Keratinocyte (primary cell): ENCODE measurements at regions not wholly inside any gene's neighbourhood (a gene's known extent, or its start where the extent isn't known, plus 50 kb on each side); places are given as distances from the start of the nearest gene placed in this dataset.

Experiments
- DNase-seq: peaks from one replicate; pipeline ENCODE4 v3.0.0-alpha.2; 2011; ENCODE audit warnings: low read depth, missing footprints, low spot score
- FAIRE-seq: peaks from 2 replicates; lab custom pipeline; 2011; peaks lifted over from hg19 to GRCh38; lab: Jason Lieb, UNC
- H2AFZ ChIP-seq: 2 replicates; pipeline ENCODE4 v1.6.0; 2012; ENCODE audit warnings: low read length, control low read depth, inconsistent platforms; ENCODE audit not compliant: control insufficient read depth
- H3K27ac ChIP-seq: 2 replicates; pipeline ENCODE4 v1.5.1; 2011; ENCODE audit warnings: low read length; ENCODE audit not compliant: control insufficient read depth, insufficient read depth
- H3K27me3 ChIP-seq: 3 replicates; pipeline ENCODE4 v1.6.0; 2011; ENCODE audit warnings: low read length; ENCODE audit not compliant: control insufficient read depth, insufficient read depth; ENCODE audit errors: extremely low read depth
- H3K36me3 ChIP-seq, 2 experiments: 2 replicates in 1 of 2; 3 replicates in 1 of 2; pipeline ENCODE4 v1.5.1; 2011; ENCODE audit warnings: low read length in 2 of 2, mild to moderate bottlenecking in 1 of 2; ENCODE audit not compliant: control insufficient read depth in 2 of 2, insufficient read depth in 2 of 2; ENCODE audit errors: extremely low read depth in 1 of 2
- H3K4me1 ChIP-seq: 3 replicates; pipeline ENCODE4 v1.5.1; 2011; ENCODE audit warnings: low read length; ENCODE audit not compliant: control insufficient read depth, insufficient read depth; ENCODE audit errors: extremely low read depth
- H3K4me2 ChIP-seq: 3 replicates; pipeline ENCODE4 v1.6.0; 2011; ENCODE audit warnings: low read depth, low read length; ENCODE audit not compliant: control insufficient read depth, insufficient read depth; ENCODE audit errors: extremely low read depth
- H3K4me3 ChIP-seq, 3 experiments: fragments of 200-600 bp in 1 of 3; sonication (generic) in 1 of 3; 2 replicates in 2 of 3; 3 replicates in 1 of 3; pipeline ENCODE4 v1.5.1; 2011 to 2016; ENCODE audit warnings: low read length in 3 of 3, mild to moderate bottlenecking in 3 of 3, control low read depth in 2 of 3, inconsistent platforms in 1 of 3, low read depth in 1 of 3, mixed read lengths in 1 of 3, mixed run types in 1 of 3, moderate library complexity in 1 of 3; ENCODE audit not compliant: control insufficient read depth in 2 of 3, insufficient read depth in 2 of 3; ENCODE audit errors: extremely low read depth in 1 of 3
- H3K79me2 ChIP-seq: 2 replicates; pipeline ENCODE4 v1.6.0; 2012; ENCODE audit warnings: low read length; ENCODE audit not compliant: control insufficient read depth, insufficient read depth
- H3K9ac ChIP-seq: 3 replicates; pipeline ENCODE4 v1.6.0; 2011; ENCODE audit warnings: low read length; ENCODE audit not compliant: control insufficient read depth, insufficient read depth; ENCODE audit errors: extremely low read depth
- H3K9me1 ChIP-seq: 3 replicates; pipeline ENCODE4 v1.6.0; 2011; ENCODE audit warnings: low read length; ENCODE audit not compliant: control insufficient read depth, insufficient read depth; ENCODE audit errors: extremely low read depth
- H3K9me3 ChIP-seq: 2 replicates; pipeline ENCODE4 v1.5.1; 2012; ENCODE audit warnings: low read depth, low read length; ENCODE audit not compliant: control insufficient read depth
- H4K20me1 ChIP-seq: 3 replicates; pipeline ENCODE4 v1.6.0; 2011; ENCODE audit warnings: low read length; ENCODE audit not compliant: control insufficient read depth, insufficient read depth; ENCODE audit errors: extremely low read depth
- EZH2 ChIP-seq: IDR thresholded peaks from one replicate; pipeline ENCODE4 v1.6.1; 2012; ENCODE audit warnings: inconsistent platforms, mild to moderate bottlenecking, low read length, moderate library complexity
- dilution Hi-C: fragments of 300-500 bp; cut with MboI; formaldehyde crosslinking; loops from one replicate; pipeline ENCODE4 v1.7.0; 2020; ENCODE audit warnings: low sequenced_read_pairs; ENCODE audit not compliant: extremely low pct_ligation_motif_present
- TF ChIP-seq, protein P1 (sequence below), 3 experiments: IDR thresholded peaks in 1 of 3; conservative IDR thresholded peaks in 1 of 3; optimal IDR thresholded peaks in 1 of 3; 2 replicates in 2 of 3; 3 replicates in 1 of 3; pipeline versions ENCODE3 to v1.5.1; 2011; ENCODE audit warnings: low read length in 3 of 3, mild to moderate bottlenecking in 3 of 3, moderate library complexity in 2 of 3, control low read depth in 1 of 3, inconsistent platforms in 1 of 3; ENCODE audit not compliant: insufficient read depth in 2 of 3; ENCODE audit errors: extremely low read depth in 1 of 3

DNA sequence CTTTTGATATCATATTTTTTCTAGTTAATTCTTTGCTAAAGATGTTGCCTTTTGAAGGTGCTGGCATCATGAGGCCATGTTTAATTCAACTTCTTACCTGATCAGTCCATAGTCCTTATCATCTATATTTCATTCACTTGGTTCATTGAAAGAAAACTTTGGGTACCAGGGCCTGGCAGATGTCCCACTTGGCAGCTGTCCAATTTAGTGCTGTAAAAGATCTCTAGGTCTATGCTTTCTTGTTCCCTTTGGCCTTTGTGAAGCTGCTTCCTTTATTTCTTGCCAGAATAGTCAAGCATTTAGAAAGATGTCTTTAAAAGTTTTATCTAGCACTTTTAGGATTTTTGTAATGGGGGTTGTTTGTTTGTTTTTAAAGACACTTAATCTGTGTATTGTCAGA lies 61.7 kb upstream of the EYA4 start:
- Histone ChIP-seq H3K9me3 (no peaks in the 10 kb centered on the region), H3K36me3 (no peaks in the 10 kb centered on the region), H3K27me3 (no peaks in the 10 kb centered on the region), H3K4me1 (no peaks in the 10 kb centered on the region), H2AFZ (no peak overlapping the region), H3K4me3 (no peak overlapping the region), H3K4me2 (no peak overlapping the region), H3K9ac (no peak overlapping the region), H4K20me1 (no peaks in the 10 kb centered on the region), H3K9me1 (no peaks in the 10 kb centered on the region), H3K27ac (no peak overlapping the region), H3K79me2 (no peaks in the 10 kb centered on the region)
- FAIRE-seq: no peak
- DNase-seq: no peak
- dilution Hi-C loops: no loop called here
- TF ChIP-seq, protein P1, sequence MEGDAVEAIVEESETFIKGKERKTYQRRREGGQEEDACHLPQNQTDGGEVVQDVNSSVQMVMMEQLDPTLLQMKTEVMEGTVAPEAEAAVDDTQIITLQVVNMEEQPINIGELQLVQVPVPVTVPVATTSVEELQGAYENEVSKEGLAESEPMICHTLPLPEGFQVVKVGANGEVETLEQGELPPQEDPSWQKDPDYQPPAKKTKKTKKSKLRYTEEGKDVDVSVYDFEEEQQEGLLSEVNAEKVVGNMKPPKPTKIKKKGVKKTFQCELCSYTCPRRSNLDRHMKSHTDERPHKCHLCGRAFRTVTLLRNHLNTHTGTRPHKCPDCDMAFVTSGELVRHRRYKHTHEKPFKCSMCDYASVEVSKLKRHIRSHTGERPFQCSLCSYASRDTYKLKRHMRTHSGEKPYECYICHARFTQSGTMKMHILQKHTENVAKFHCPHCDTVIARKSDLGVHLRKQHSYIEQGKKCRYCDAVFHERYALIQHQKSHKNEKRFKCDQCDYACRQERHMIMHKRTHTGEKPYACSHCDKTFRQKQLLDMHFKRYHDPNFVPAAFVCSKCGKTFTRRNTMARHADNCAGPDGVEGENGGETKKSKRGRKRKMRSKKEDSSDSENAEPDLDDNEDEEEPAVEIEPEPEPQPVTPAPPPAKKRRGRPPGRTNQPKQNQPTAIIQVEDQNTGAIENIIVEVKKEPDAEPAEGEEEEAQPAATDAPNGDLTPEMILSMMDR (optimal IDR thresholded peaks at IDR 0.05 in 1 of 3, IDR thresholded peaks at IDR 0.05 in 1 of 3, conservative IDR thresholded peaks at IDR 0.05 in 1 of 3; ENCODE audit: extremely low read depth in 1 of 3, insufficient read depth in 2 of 3, low read length in 3 of 3): no peak
- no peak for TF ChIP-seq EZH2

DNA sequence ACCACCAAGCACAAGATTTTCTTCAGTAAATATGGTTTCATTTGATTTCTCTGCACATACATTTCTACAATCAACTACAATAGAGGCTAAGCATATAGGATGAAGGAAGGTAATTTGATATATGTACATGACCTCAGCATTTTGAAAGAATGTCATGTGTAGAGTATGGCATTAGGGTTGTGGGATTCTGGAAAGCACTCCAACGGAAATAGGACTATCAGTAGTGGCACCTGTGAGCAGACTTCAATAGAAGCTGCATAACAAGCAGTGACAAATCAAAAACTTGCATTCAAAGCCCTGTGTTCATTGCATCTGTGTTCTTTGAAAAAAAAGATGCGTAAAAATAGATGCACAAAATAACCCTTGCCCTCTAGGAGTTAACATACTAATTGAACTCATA lies 57.5 kb upstream of the EYA4 start:
- H3K9me1 ChIP-seq: no peaks in the 10 kb centered on the region
- no peaks in the 10 kb centered on the region for H3K36me3 ChIP-seq
- dilution Hi-C loops: no loop called here
- TF ChIP-seq EZH2: no peak
- TF ChIP-seq, protein P1 (optimal IDR thresholded peaks at IDR 0.05 in 1 of 3, IDR thresholded peaks at IDR 0.05 in 1 of 3, conservative IDR thresholded peaks at IDR 0.05 in 1 of 3; ENCODE audit: extremely low read depth in 1 of 3, insufficient read depth in 2 of 3, low read length in 3 of 3): no peak
- no peak overlapping the region for H3K9ac ChIP-seq
- H2AFZ ChIP-seq: no peak overlapping the region
- H3K79me2 ChIP-seq: no peaks in the 10 kb centered on the region
- H3K4me1 ChIP-seq: no peaks in the 10 kb centered on the region
- no peak for DNase-seq
- H3K27me3 ChIP-seq: no peaks in the 10 kb centered on the region
- no peak overlapping the region for H3K27ac ChIP-seq
- no peak overlapping the region for H3K4me2 ChIP-seq
- no peaks in the 10 kb centered on the region for H4K20me1 ChIP-seq
- H3K9me3 ChIP-seq: no peaks in the 10 kb centered on the region
- FAIRE-seq: no peak
- no peak overlapping the region for H3K4me3 ChIP-seq
